Skin epidermis (tissue), 12 donors: ENCODE measurements at regions not wholly inside any gene's neighbourhood (a gene's known extent, or its start where the extent isn't known, plus 50 kb on each side); places are given as distances from the start of the nearest gene placed in this dataset.
"Not testable (repeated sequence)": the region's sequence is repeated elsewhere in the genome, so short reads cannot be mapped to it uniquely, and the experiment has no call there.

Experiments used
- H3K27ac ChIP-seq, 21 experiments: fragments of 200-600 bp; sonication (generic) in 11 of 21; one replicate each; pipeline ENCODE4 v1.5.0; 2020; ENCODE audit warnings: mild to moderate bottlenecking in 3 of 21, inconsistent platforms in 2 of 21, moderate library complexity in 2 of 21
- H3K4me3 ChIP-seq, 7 experiments: fragments of 200-600 bp; sonication (generic) in 2 of 7; one replicate each; pipeline ENCODE4 v1.5.0; 2020; ENCODE audit warnings: inconsistent platforms in 2 of 7, mild to moderate bottlenecking in 2 of 7, moderate library complexity in 1 of 7

- no peak overlapping the region for H3K4me3 ChIP-seq
- H3K27ac ChIP-seq, result no peak overlapping the region
These were observed 436.1 kb downstream of the CHL1 start for GRCh38 chr3:632571-633170.

DNA sequence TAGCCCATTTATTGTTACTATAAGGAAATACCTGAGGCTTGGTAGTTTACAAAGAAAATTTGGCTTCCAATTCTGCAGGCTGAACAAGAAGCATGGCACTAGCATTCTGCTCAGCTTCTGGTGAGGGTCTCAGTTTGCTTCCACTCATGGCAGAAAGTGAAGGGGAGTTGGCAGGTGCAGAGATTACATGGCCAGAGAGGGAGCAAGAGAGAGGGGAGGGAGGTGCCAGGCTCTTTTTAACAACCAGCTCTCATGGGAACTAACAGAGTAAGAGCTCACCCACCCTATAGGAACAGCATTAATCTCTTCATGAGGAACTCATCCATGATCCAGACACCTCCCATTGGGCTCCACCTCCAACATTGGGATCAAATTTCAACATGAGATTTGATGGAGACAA is 437.9 kb downstream of the CHL1 start:
- no peak overlapping the region for H3K27ac ChIP-seq

DNA sequence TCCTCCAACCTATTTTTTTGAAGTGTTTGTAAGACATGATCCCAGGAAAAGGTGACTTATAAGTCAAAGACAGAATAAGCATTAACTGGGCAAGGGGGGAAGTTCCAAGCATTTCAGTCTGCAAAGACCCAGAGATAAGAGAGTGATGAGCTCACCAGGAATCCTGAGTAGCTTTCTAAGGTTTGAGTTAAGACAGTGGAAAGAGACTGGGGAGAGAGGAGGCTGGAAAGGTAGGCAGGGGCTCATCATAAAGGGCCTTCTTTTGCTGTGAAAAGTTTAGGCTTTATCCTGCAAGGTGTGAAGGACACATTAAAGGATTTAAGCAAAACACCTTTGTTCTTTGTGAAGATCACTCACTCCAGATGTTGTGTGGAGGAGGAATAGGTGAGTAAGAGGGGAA is 438.8 kb downstream of the CHL1 start:
- H3K4me3 ChIP-seq, result no peak overlapping the region
- H3K27ac ChIP-seq, result no peak overlapping the region

More for the DNA sequence above, 437.9 kb downstream of the CHL1 start:
- no peak overlapping the region for H3K4me3 ChIP-seq

GRCh38 chr3:643376-643775 is 446.8 kb downstream of the CHL1 start:
- Histone ChIP-seq H3K4me3 (no peak overlapping the region), H3K27ac (no peak overlapping the region)

- Histone ChIP-seq H3K4me3 (no peak overlapping the region), H3K27ac (no peak overlapping the region)
These were observed 437.0 kb upstream of the CNTN6 start for GRCh38 chr3:655824-656223.

DNA sequence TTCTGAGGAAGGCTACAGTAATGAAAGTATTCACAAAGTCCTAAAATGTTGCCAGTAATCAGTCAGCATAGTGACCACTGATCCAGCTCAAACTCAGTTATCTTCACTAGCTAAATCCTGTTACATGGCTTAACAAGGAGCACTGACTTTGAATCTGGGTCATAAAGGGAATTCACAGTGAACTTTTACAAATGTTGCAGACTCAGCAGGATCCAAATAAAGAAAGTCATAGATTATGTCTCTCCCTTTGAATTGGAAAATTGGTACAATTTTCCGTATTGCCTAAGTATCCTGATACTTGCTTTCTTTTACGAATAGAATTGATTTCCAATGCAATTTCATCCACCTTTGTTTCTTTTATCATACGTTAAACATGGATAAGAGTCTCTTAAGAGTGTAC is 431.5 kb upstream of the CNTN6 start:
- no peak overlapping the region for H3K27ac ChIP-seq
- H3K4me3 ChIP-seq, result no peak overlapping the region

- Histone ChIP-seq H3K4me3 (no peak overlapping the region), H3K27ac (no peak overlapping the region)
These were observed 418.7 kb upstream of the CNTN6 start for GRCh38 chr3:674116-674515.

DNA sequence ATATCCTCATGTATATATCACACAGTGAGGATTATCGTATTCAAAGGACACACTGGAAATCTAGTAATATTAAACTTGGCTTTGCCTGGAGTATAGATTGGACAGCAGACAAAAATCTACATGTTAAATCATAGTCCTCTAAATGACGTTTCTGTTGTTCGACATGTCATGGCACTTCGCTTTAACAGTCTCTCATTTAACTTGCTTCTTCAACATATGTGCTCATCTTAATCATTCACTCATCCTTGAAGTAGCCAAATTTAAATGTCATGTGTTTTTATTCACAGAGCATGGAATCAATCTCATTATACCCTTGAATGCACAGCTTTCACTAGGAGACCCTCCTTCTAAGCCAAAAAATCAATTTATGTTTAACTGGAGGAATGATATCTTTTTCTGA is 417.0 kb upstream of the CNTN6 start:
- Histone ChIP-seq H3K4me3 (no peak overlapping the region), H3K27ac (no peak overlapping the region)

GRCh38 chr3:683770-684169 is 409.1 kb upstream of the CNTN6 start:
- no peak overlapping the region for H3K4me3 ChIP-seq
- no peak overlapping the region for H3K27ac ChIP-seq

- Histone ChIP-seq H3K27ac (no peak overlapping the region), H3K4me3 (no peak overlapping the region)
These were observed 402.1 kb upstream of the CNTN6 start for GRCh38 chr3:690770-691169.

- Histone ChIP-seq H3K27ac (no peak overlapping the region), H3K4me3 (no peak overlapping the region)
These were observed 392.3 kb upstream of the CNTN6 start for GRCh38 chr3:700514-700913.

DNA sequence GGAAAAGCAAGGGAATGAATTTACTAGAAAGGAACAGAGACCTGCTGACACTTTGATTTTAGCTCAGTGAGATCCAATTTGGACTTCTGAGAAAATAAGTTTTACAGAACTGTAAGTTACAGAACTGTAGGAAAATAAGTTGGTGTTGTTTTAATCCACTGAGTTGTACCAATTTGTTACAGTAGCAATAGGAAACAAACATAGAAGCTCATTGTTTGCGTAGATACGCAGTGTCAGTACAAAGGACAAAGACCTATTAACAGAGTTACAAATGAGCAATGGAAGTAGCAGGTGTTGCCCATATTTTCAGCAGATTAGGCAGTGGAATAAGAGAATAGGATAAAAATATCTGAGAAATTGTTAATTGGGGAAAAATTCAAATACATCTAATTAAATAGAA is 385.8 kb upstream of the CNTN6 start:
- Histone ChIP-seq H3K4me3 (no peak overlapping the region), H3K27ac (no peak overlapping the region)

GRCh38 chr3:713006-713621 is 379.7 kb upstream of the CNTN6 start:
- Histone ChIP-seq H3K4me3 (no peak overlapping the region), H3K27ac (no peak overlapping the region)

GRCh38 chr3:713947-714620 is 378.7 kb upstream of the CNTN6 start:
- H3K27ac ChIP-seq, result no peak overlapping the region
- no peak overlapping the region for H3K4me3 ChIP-seq

GRCh38 chr3:721086-721485 is 371.7 kb upstream of the CNTN6 start:
- H3K27ac ChIP-seq, result no peak overlapping the region

DNA sequence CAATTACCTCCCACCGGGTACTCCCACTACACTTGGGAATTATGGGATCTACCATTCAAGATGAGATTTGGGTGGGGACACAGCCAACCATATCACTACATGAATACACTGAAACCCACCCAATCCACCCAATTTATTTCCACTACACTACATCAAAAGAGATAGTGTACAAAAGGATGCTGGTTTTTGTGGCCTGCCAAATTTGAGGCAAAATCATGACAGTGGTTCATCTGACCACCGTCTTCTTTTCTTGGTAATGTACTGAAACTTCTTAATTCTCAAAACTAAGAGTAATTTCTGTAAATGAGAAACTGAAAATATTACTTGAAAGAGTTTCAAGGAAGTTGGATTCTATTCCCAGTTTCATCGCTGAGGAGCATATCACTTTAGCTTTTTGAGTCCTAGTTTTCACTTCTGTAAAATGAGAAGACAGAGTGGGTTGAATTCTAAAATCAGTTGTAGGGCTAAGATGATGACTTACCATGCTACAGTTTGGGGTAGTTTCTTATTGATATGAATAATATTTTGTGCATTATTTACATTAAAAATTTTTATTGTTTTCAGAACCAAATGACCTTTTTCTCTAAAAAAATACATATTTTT is 360.4 kb upstream of the CNTN6 start:
- Histone ChIP-seq H3K27ac (no peak overlapping the region), H3K4me3 (no peak overlapping the region)

More at GRCh38 chr3:721086-721485, 371.7 kb upstream of the CNTN6 start:
- no peak overlapping the region for H3K4me3 ChIP-seq

DNA sequence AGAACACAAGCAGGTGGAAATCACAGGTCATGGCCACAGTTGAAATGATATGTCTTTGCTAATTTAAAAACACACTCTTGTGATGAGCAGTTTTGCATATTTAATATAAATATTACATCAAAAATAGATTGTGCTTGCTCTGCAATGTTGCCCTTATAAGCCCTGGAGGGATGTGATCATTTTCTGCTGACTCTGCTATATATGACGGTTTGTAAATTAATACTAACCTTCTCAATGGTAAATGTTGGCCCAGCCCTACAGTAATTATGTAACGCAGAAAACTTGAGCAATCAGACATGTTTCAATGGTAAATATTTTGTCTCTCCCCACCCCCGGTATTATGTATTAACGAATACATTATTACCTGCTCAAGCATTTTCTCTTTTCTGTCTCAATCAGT is 359.5 kb upstream of the CNTN6 start:
- Histone ChIP-seq H3K4me3 (no peak overlapping the region), H3K27ac (no peak overlapping the region)

- no peak overlapping the region for H3K27ac ChIP-seq
- H3K4me3 ChIP-seq, result no peak overlapping the region
These were observed 335.1 kb upstream of the CNTN6 start for GRCh38 chr3:757711-758110.

DNA sequence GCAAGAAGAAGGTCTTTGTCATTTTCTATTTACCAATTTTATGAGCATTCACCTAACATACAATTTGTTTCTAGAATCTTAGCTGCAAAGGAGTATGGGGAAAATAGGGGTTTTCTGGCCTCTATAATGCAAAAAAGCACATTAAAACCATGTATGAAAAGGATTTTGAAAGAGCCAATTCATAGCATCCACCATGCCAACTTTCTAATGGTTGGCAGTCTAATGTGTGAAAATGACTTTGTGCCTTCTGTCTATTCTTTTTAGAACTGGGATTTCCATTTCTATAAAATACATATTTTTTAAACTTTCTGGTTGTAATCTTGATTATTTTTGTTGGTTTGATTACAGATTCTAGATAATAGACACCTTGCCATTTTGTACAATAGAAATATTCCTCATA is 333.7 kb upstream of the CNTN6 start:
- no peak overlapping the region for H3K4me3 ChIP-seq
- H3K27ac ChIP-seq, result no peak overlapping the region

- not testable (repeated sequence) for H3K4me3 ChIP-seq, H3K27ac ChIP-seq
These were observed 319.4 kb upstream of the CNTN6 start for GRCh38 chr3:773433-773832.
